ELR (cell line): ENCODE measurements at regions not wholly inside any gene's neighbourhood (a gene's known extent, or its start where the extent isn't known, plus 50 kb on each side); places are given as distances from the start of the nearest gene placed in this dataset.

Experiments used
- DNase-seq: peaks from one replicate; pipeline ENCODE4 v3.0.0-alpha.2; 2015; ENCODE audit warnings: low read depth

GRCh38 chr2:219692521-219692920, 65.1 kb downstream of the SLC4A3 start:
- DNase-seq, result no peak

- DNase-seq, result no peak
Measured at GRCh38 chr2:219695145-219695709, 67.8 kb downstream of the SLC4A3 start.

GRCh38 chr2:219697811-219698747, 70.6 kb downstream of the SLC4A3 start:
- no peak for DNase-seq

- no peak for DNase-seq
Measured at GRCh38 chr2:219698748-219699439, 71.5 kb downstream of the SLC4A3 start.

GRCh38 chr2:219699440-219699821, 72.0 kb downstream of the SLC4A3 start:
- no peak for DNase-seq

GRCh38 chr2:219701847-219702634, 74.6 kb downstream of the SLC4A3 start:
- DNase-seq, result peak; percentile 39

- DNase-seq, result no peak
Measured at GRCh38 chr2:219702796-219703545, 75.5 kb downstream of the SLC4A3 start.

GRCh38 chr2:219704878-219705277, 77.4 kb downstream of the SLC4A3 start:
- DNase-seq, result no peak

GRCh38 chr2:219706823-219707281, 79.4 kb downstream of the SLC4A3 start:
- DNase-seq, result peak; percentile 76

- peak; percentile 47 for DNase-seq
Measured at GRCh38 chr2:219707496-219708285, 80.3 kb downstream of the SLC4A3 start.

GRCh38 chr2:219709331-219709761, 81.9 kb downstream of the SLC4A3 start:
- DNase-seq, result no peak

- peak; percentile 74 for DNase-seq
Measured at GRCh38 chr2:219713110-219713509, 85.7 kb downstream of the SLC4A3 start.

GRCh38 chr2:219714681-219715400, 87.4 kb downstream of the SLC4A3 start:
- DNase-seq, result no peak

- DNase-seq, result no peak
Measured at GRCh38 chr2:219718066-219718465, 90.6 kb downstream of the SLC4A3 start.

- no peak for DNase-seq
Measured at GRCh38 chr2:219719521-219719920, 92.1 kb downstream of the SLC4A3 start.

GRCh38 chr2:219720956-219721355, 93.5 kb downstream of the SLC4A3 start:
- DNase-seq, result peak; percentile 28

- DNase-seq, result peak; percentile 27
Measured at GRCh38 chr2:219722276-219722879, 94.9 kb downstream of the SLC4A3 start.

- no peak for DNase-seq
Measured at GRCh38 chr2:219723311-219723710, 95.9 kb downstream of the SLC4A3 start.

GRCh38 chr2:219724628-219725027, 97.2 kb downstream of the SLC4A3 start:
- DNase-seq, result no peak
